ENCODE measurements at regions not wholly inside any gene's neighbourhood (a gene's known extent, or its start where the extent isn't known, plus 50 kb on each side); places are given as distances from the start of the nearest gene placed in this dataset.

DNA sequence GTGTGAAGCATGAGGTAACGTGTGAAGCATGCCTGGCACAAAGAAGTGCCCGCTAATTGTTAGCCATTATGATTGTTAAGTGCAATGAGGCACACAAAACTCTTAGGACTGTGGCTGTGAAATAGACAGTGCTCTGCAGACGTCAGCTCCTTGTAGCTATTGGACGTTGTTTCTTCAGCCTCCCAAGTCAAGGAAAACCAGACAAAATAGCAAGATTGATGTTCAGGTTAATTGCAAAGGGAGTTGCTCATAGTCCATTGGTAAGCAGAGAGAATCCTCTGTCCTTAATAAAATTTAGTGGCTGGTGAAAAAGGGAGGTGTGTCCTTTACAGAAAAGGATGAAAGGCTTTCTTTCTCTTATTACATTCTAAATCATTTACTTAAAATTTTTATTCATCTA lies 54.6 kb upstream of the MBP start:
- no peak for DNase-seq (ENCODE audit: low read depth)
- TF ChIP-seq CTCF (IDR thresholded peaks at IDR 0.05; ENCODE audit: insufficient read depth, low read length) = no peak
- no peak overlapping the region for H3K4me3 ChIP-seq (ENCODE audit: low read depth, low read length)

DNA sequence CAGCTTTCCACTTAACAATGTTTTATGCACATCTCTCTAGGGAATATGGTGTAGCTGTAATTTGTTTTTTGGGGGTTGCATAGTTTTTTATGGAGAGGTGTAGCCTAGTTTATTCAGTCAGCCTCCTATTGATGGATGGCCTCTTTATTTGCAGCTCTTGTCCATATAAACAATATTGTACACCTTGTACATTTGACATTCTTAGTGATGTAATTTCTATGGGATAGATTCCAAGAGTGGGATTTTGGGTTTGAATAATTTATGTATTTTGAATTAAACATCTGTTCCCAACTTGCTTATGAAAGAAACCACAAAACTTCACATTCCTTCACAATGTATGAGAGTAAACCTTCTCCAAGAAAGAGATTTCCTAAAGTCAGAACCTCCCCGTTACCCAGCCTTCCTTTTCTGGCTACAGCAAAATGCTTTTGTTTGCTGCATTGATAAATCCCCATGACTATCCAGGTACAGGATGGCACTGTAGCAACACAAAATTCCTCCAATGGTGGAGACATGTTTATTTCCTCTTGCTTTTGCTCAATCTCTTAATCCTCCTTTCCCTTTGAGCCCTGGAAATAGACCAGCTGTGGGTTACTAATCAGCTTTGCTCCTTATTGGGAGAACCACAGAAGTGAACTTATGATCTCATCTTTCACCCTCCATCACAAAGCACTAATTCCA lies 58.4 kb upstream of the GALR1 start:
- H3K4me3 ChIP-seq (ENCODE audit: low read depth, low read length) = no peak overlapping the region
- DNase-seq (ENCODE audit: low read depth) = peak; percentile 72
- TF ChIP-seq CTCF (IDR thresholded peaks at IDR 0.05; ENCODE audit: insufficient read depth, low read length) = no peak

- TF ChIP-seq CTCF (IDR thresholded peaks at IDR 0.05; ENCODE audit: insufficient read depth, low read length) = peak; percentile 18
- no peak for DNase-seq (ENCODE audit: low read depth)
- H3K4me3 ChIP-seq (ENCODE audit: low read depth, low read length) = no peak overlapping the region
These were observed 52.6 kb upstream of the GALR1 start for GRCh38 chr18:77197073-77197472.

DNA sequence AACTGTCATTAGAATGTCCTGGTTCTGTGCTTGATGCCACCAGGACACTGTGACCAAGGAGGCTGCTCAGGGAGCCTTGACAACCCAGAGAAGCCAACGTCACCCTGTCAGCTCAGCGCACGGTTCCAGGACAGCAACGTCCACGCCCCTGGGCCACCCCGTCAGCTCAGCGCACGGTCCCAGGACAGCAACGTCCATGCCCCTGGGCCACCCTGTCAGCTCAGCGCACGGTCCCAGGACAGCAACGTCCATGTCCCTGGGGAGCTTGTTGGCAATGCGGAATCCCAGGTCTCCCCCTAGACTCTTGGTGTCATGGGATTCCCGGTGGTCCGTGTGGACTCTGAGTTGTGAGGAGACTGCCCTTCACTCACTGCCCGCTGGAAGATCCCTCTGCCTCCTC lies 51.0 kb upstream of the GALR1 start:
- DNase-seq (ENCODE audit: low read depth) = no peak
- no peak for TF ChIP-seq CTCF (IDR thresholded peaks at IDR 0.05; ENCODE audit: insufficient read depth, low read length)
- H3K4me3 ChIP-seq (ENCODE audit: low read depth, low read length) = no peak overlapping the region

GRCh38 chr18:77199707-77200106 lies 49.9 kb upstream of the GALR1 start:
- peak; percentile 16 for DNase-seq (ENCODE audit: low read depth)
- no peak overlapping the region for H3K4me3 ChIP-seq (ENCODE audit: low read depth, low read length)
- TF ChIP-seq CTCF (IDR thresholded peaks at IDR 0.05; ENCODE audit: insufficient read depth, low read length) = no peak

Data from fibroblast of the aortic adventitia (primary cell).